CD4-positive, alpha-beta T cell (primary cell): ENCODE measurements at regions not wholly inside any gene's neighbourhood (a gene's known extent, or its start where the extent isn't known, plus 50 kb on each side); places are given as distances from the start of the nearest gene placed in this dataset.

Source experiments
- ATAC-seq: fragments of 200-7000 bp; cut with Tn5 transposase; one replicate; pipeline ENCODE4 v1.10.0; 2022; ENCODE audit warnings: mild to moderate bottlenecking; ENCODE audit not compliant: poor library complexity
- CTCF ChIA-PET: fragments of 350-600 bp; sonication (Branson Sonifier 250); formaldehyde crosslinking; loops from one replicate; lab custom pipeline; 2021; ENCODE audit warnings: antibody characterized with exemption, inconsistent platforms; lab: Charles Lee
- POLR2A ChIA-PET: fragments of 350-600 bp; sonication (Branson Sonifier 250); formaldehyde crosslinking; loops from one replicate; lab custom pipeline; 2021; ENCODE audit warnings: antibody characterized with exemption, inconsistent platforms; lab: Charles Lee
- DNase-seq, 14 experiments: peaks; one replicate each; pipeline ENCODE4 v3.0.0-alpha.2; 2013 to 2020; ENCODE audit warnings: mixed read lengths in 2 of 14
- H3K27ac ChIP-seq, 2 donors: one replicate each; pipeline versions ENCODE4 v1.5.1 to v1.7.0; 2013; ENCODE audit warnings: low read length in 2 of 2, low read depth in 1 of 2, mild to moderate bottlenecking in 1 of 2
- H3K27me3 ChIP-seq, 2 experiments: 1 replicate in 1 of 2; 2 replicates in 1 of 2; pipeline versions ENCODE4 v1.6.1 to v1.7.0; 2013; ENCODE audit warnings: low read length in 2 of 2, control low read depth in 1 of 2, mild to moderate bottlenecking in 1 of 2, moderate library complexity in 1 of 2; ENCODE audit not compliant: insufficient read depth in 2 of 2, control insufficient read depth in 1 of 2
- H3K36me3 ChIP-seq: one replicate; pipeline ENCODE4 v1.6.1; 2013; ENCODE audit warnings: low read length, control low read depth; ENCODE audit not compliant: insufficient read depth
- H3K4me1 ChIP-seq: one replicate; pipeline ENCODE4 v1.6.1; 2013; ENCODE audit warnings: low read length, control low read depth; ENCODE audit not compliant: insufficient read depth
- H3K4me3 ChIP-seq: one replicate; pipeline ENCODE4 v1.5.1; 2013; ENCODE audit warnings: mild to moderate bottlenecking, low read length, moderate library complexity
- H3K9me3 ChIP-seq, 2 experiments: 1 replicate in 1 of 2; 2 replicates in 1 of 2; pipeline versions ENCODE4 v1.6.1 to v1.7.0; 2013; ENCODE audit warnings: low read length in 2 of 2, mild to moderate bottlenecking in 2 of 2, control low read depth in 1 of 2, moderate library complexity in 1 of 2; ENCODE audit not compliant: control insufficient read depth in 1 of 2, insufficient read depth in 1 of 2
- H3K27ac Mint-ChIP-seq: one replicate; pipeline ENCODE4 v1.8.0; 2020; ENCODE audit warnings: mixed read lengths
- H3K27me3 Mint-ChIP-seq: one replicate; pipeline ENCODE4 v1.8.0; 2021; ENCODE audit warnings: mixed read lengths
- H3K36me3 Mint-ChIP-seq: one replicate; pipeline ENCODE4 v1.8.0; 2021; ENCODE audit warnings: low read depth, mixed read lengths
- H3K4me1 Mint-ChIP-seq: one replicate; pipeline ENCODE4 v1.8.0; 2021; ENCODE audit warnings: low read depth, mixed read lengths
- H3K4me3 Mint-ChIP-seq: one replicate; pipeline ENCODE4 v1.8.0; 2020; ENCODE audit warnings: mild to moderate bottlenecking, mixed read lengths
- H3K9me3 Mint-ChIP-seq: one replicate; pipeline ENCODE4 v1.8.0; 2020; ENCODE audit warnings: mixed read lengths
- CTCF ChIP-seq: fragments of 200-600 bp; IDR thresholded peaks from one replicate; pipeline ENCODE4 v1.8.0; 2022; ENCODE audit warnings: antibody characterized with exemption, mild to moderate bottlenecking
- intact Hi-C, 2 experiments: fragments of 100-400 bp; cut with DNase I in 1 of 2; cut with micrococcal nuclease in 1 of 2; formaldehyde crosslinking; loops; one replicate each; pipeline versions ENCODE4 v1.15.1 to v1.9.0; 2023 to 2025; cut with DNase I, micrococcal nuclease

- intact Hi-C loops = no loop called here
- CTCF ChIA-PET = no interaction called here
- Histone ChIP-seq H3K36me3 (no peaks in the 10 kb centered on the region), H3K4me3 (no peak overlapping the region), H3K27me3 (peaks cover 0 to 3% of the 10 kb centered on the region in 2 experiments), H3K4me1 (no peaks in the 10 kb centered on the region), H3K27ac (no peak overlapping the region), H3K9me3 (no peaks in the 10 kb centered on the region)
- POLR2A ChIA-PET = no interaction called here
- H3K27me3 Mint-ChIP-seq = peaks cover 22% of the 10 kb centered on the region
- DNase-seq (no peak), ATAC-seq (no peak)
- no peak overlapping the region for H3K4me3 Mint-ChIP-seq
- TF ChIP-seq CTCF = no peak
- no peaks in the 10 kb centered on the region for H3K4me1 Mint-ChIP-seq
- no peaks in the 10 kb centered on the region for H3K9me3 Mint-ChIP-seq
- H3K27ac Mint-ChIP-seq = no peak overlapping the region
- no peaks in the 10 kb centered on the region for H3K36me3 Mint-ChIP-seq
Observed at GRCh38 chr2:176963568-176964287, 248.9 kb upstream of the HNRNPA3 start.

- POLR2A ChIA-PET = no interaction called here
- Histone ChIP-seq H3K9me3 (no peaks in the 10 kb centered on the region), H3K36me3 (no peaks in the 10 kb centered on the region), H3K4me3 (no peak overlapping the region), H3K27ac (no peak overlapping the region), H3K27me3 (peaks cover 0 to 3% of the 10 kb centered on the region in 2 experiments), H3K4me1 (no peaks in the 10 kb centered on the region)
- Mint-ChIP-seq H3K36me3 (no peaks in the 10 kb centered on the region), H3K9me3 (no peaks in the 10 kb centered on the region), H3K27me3 (peaks cover 17% of the 10 kb centered on the region), H3K4me3 (no peak overlapping the region), H3K27ac (no peak overlapping the region), H3K4me1 (no peaks in the 10 kb centered on the region)
- CTCF ChIA-PET = no interaction called here
- ATAC-seq (no peak), DNase-seq (no peak)
- TF ChIP-seq CTCF = no peak
- intact Hi-C loops = no loop called here
Observed at GRCh38 chr2:176967911-176968450, 244.6 kb upstream of the HNRNPA3 start.

GRCh38 chr2:176969642-176970359, 242.8 kb upstream of the HNRNPA3 start:
- Mint-ChIP-seq H3K36me3 (no peaks in the 10 kb centered on the region), H3K27me3 (peaks cover 12% of the 10 kb centered on the region), H3K4me3 (no peak overlapping the region), H3K4me1 (no peaks in the 10 kb centered on the region), H3K27ac (no peak overlapping the region), H3K9me3 (no peaks in the 10 kb centered on the region)
- H3K9me3 ChIP-seq = no peaks in the 10 kb centered on the region
- H3K4me3 ChIP-seq = no peak overlapping the region
- H3K4me1 ChIP-seq = no peaks in the 10 kb centered on the region
- ATAC-seq (no peak), DNase-seq (no peak)
- peaks cover 0 to 3% of the 10 kb centered on the region in 2 experiments for H3K27me3 ChIP-seq
- TF ChIP-seq CTCF = no peak
- intact Hi-C loops = no loop called here
- H3K36me3 ChIP-seq = no peaks in the 10 kb centered on the region
- ChIA-PET POLR2A (no interaction called here), CTCF (no interaction called here)
- H3K27ac ChIP-seq = no peak overlapping the region
